HEK293 (cell line): ENCODE measurements at regions not wholly inside any gene's neighbourhood (a gene's known extent, or its start where the extent isn't known, plus 50 kb on each side); places are given as distances from the start of the nearest gene placed in this dataset.

Source experiments
- KLF10 ChIP-seq: fragments of 450-650 bp; IDR thresholded peaks from 2 replicates; pipeline ENCODE4 v1.5.1; 2018; ENCODE audit warnings: missing biosample characterization, mild to moderate bottlenecking, missing genetic modification characterization
- ZNF274 ChIP-seq, 2 experiments: fragments of 200-500 bp in 1 of 2; fragments of 450-650 bp in 1 of 2; sonication (Bioruptor generic) in 1 of 2; formaldehyde crosslinking in 1 of 2; IDR thresholded peaks; 2 replicates each; pipeline versions ENCODE4 v1.5.1 to v1.6.1; 2014 to 2016; ENCODE audit warnings: borderline replicate concordance in 1 of 2, inconsistent platforms in 1 of 2, low read length in 1 of 2, missing biosample characterization in 1 of 2, missing genetic modification characterization in 1 of 2
- ZNF350 ChIP-seq: fragments of 450-650 bp; formaldehyde crosslinking; IDR thresholded peaks from 2 replicates; pipeline ENCODE4 v1.5.0; 2017; ENCODE audit warnings: missing biosample characterization, mild to moderate bottlenecking, missing genetic modification characterization
- ZNF544 ChIP-seq: fragments of 450-650 bp; formaldehyde crosslinking; IDR thresholded peaks from 2 replicates; pipeline ENCODE4 v1.5.0; 2017; ENCODE audit warnings: missing biosample characterization, missing genetic modification characterization
- ZNF549 ChIP-seq: fragments of 450-650 bp; IDR thresholded peaks from 2 replicates; pipeline ENCODE4 v1.5.1; 2018; ENCODE audit warnings: missing biosample characterization, missing genetic modification characterization, mild to moderate bottlenecking, inconsistent platforms, moderate library complexity
- TF ChIP-seq, protein P1 (sequence below): fragments of 450-650 bp; formaldehyde crosslinking; IDR thresholded peaks from 2 replicates; pipeline ENCODE4 v1.5.1; 2016; ENCODE audit warnings: missing biosample characterization, missing genetic modification characterization, low read depth
- TF ChIP-seq, protein P2 (sequence below): fragments of 450-650 bp; formaldehyde crosslinking; IDR thresholded peaks from 2 replicates; pipeline ENCODE4 v1.5.1; 2016; ENCODE audit warnings: missing biosample characterization, missing genetic modification characterization
- TF ChIP-seq, protein P3 (sequence below): fragments of 450-650 bp; formaldehyde crosslinking; IDR thresholded peaks from 2 replicates; pipeline ENCODE4 v1.5.1; 2016; ENCODE audit warnings: missing biosample characterization, missing genetic modification characterization
- TF ChIP-seq, protein P4 (sequence below): fragments of 450-650 bp; formaldehyde crosslinking; IDR thresholded peaks from 2 replicates; pipeline ENCODE4 v1.5.1; 2017; ENCODE audit warnings: missing biosample characterization, missing genetic modification characterization

DNA sequence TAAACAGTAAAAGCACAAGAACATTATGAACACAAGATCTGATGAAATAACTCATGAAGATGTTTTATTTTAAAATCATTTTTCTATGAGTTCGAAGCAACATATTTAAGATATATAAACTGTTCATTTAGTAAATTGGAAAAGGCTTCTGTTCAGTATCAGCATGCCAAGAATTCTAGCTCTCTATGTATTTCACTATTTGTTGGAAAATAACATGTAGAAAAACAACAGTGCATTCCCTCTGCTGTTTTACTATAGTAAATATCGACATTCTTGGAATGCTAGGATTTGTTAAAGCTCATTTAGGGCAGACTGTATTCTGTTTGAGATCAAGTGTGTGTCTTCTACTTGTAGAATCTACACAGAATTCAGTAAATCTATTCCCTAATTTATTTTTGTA is 750.2 kb downstream of the CCDC85A start:
- TF ChIP-seq ZNF274 (IDR thresholded peaks at IDR 0.05; ENCODE audit: low read length) (no peak), ZNF274 (tag by site-specific recombination; IDR thresholded peaks at IDR 0.05; ENCODE audit: borderline replicate concordance) (no peak), KLF10 (tag by site-specific recombination) (no peak), ZNF549 (tag by site-specific recombination) (no peak), ZNF350 (tag by site-specific recombination) (no peak), ZNF544 (tag by site-specific recombination) (no peak)
- TF ChIP-seq, protein P1, sequence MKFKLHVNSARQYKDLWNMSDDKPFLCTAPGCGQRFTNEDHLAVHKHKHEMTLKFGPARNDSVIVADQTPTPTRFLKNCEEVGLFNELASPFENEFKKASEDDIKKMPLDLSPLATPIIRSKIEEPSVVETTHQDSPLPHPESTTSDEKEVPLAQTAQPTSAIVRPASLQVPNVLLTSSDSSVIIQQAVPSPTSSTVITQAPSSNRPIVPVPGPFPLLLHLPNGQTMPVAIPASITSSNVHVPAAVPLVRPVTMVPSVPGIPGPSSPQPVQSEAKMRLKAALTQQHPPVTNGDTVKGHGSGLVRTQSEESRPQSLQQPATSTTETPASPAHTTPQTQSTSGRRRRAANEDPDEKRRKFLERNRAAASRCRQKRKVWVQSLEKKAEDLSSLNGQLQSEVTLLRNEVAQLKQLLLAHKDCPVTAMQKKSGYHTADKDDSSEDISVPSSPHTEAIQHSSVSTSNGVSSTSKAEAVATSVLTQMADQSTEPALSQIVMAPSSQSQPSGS (tag by site-specific recombination) = no peak
- TF ChIP-seq, protein P2, sequence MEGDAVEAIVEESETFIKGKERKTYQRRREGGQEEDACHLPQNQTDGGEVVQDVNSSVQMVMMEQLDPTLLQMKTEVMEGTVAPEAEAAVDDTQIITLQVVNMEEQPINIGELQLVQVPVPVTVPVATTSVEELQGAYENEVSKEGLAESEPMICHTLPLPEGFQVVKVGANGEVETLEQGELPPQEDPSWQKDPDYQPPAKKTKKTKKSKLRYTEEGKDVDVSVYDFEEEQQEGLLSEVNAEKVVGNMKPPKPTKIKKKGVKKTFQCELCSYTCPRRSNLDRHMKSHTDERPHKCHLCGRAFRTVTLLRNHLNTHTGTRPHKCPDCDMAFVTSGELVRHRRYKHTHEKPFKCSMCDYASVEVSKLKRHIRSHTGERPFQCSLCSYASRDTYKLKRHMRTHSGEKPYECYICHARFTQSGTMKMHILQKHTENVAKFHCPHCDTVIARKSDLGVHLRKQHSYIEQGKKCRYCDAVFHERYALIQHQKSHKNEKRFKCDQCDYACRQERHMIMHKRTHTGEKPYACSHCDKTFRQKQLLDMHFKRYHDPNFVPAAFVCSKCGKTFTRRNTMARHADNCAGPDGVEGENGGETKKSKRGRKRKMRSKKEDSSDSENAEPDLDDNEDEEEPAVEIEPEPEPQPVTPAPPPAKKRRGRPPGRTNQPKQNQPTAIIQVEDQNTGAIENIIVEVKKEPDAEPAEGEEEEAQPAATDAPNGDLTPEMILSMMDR (tag by site-specific recombination) = no peak
- TF ChIP-seq, protein P3, sequence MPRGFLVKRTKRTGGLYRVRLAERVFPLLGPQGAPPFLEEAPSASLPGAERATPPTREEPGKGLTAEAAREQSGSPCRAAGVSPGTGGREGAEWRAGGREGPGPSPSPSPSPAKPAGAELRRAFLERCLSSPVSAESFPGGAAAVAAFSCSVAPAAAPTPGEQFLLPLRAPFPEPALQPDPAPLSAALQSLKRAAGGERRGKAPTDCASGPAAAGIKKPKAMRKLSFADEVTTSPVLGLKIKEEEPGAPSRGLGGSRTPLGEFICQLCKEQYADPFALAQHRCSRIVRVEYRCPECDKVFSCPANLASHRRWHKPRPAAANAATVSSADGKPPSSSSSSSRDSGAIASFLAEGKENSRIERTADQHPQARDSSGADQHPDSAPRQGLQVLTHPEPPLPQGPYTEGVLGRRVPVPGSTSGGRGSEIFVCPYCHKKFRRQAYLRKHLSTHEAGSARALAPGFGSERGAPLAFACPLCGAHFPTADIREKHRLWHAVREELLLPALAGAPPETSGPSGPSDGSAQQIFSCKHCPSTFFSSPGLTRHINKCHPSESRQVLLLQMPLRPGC (tag by site-specific recombination) = no peak
- TF ChIP-seq, protein P4, sequence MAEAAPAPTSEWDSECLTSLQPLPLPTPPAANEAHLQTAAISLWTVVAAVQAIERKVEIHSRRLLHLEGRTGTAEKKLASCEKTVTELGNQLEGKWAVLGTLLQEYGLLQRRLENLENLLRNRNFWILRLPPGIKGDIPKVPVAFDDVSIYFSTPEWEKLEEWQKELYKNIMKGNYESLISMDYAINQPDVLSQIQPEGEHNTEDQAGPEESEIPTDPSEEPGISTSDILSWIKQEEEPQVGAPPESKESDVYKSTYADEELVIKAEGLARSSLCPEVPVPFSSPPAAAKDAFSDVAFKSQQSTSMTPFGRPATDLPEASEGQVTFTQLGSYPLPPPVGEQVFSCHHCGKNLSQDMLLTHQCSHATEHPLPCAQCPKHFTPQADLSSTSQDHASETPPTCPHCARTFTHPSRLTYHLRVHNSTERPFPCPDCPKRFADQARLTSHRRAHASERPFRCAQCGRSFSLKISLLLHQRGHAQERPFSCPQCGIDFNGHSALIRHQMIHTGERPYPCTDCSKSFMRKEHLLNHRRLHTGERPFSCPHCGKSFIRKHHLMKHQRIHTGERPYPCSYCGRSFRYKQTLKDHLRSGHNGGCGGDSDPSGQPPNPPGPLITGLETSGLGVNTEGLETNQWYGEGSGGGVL = no peak
